ENCODE measurements at regions not wholly inside any gene's neighbourhood (a gene's known extent, or its start where the extent isn't known, plus 50 kb on each side); places are given as distances from the start of the nearest gene placed in this dataset.
A peak's percentile ranks its signal among the peaks of the same experiment; 100 is the strongest.

DNA sequence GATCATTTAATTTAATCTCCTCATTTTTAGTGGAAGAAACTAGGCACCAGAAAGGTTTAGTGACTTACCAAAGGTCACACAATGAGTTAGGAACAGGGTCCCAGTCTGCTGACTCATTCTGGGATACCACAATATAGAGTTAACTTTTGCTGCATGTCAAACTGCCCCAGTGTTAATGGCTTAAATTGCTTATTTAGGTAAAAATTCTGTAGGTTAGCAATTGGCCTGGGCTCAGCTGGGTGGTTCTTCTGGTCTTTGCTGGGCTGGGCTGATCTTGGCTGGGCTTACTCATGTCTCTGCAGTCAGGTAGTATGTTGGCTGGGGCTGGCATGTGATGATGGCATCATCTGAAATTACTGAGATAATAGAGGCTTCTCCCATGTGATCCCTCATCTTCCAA, 111.6 kb downstream of the EMX2 start (continued):
- TF ChIP-seq SKIL (IDR thresholded peaks at IDR 0.05; ENCODE audit: low read depth, poor library complexity, severe bottlenecking) = peak; percentile 43
- no peak for TF ChIP-seq LARP7 (IDR thresholded peaks at IDR 0.05)
- TF ChIP-seq SMARCA5 (IDR thresholded peaks at IDR 0.05) = no peak
- no peak for TF ChIP-seq ZNF24 (IDR thresholded peaks at IDR 0.05)

- peak overlapping the region; percentile 36; the same call in 1 of the 2 replicates for H3K4me2 ChIP-seq (ENCODE audit: control insufficient read depth, insufficient read depth)
- H3K27me3 ChIP-seq (replicated peaks in 1 of 2; ENCODE audit: control insufficient read depth in 2 of 2, insufficient read depth in 2 of 2, low read length in 1 of 2) = no peaks in the 10 kb centered on the region
- RAD21 ChIA-PET (ENCODE audit: unreplicated experiment) = interaction anchor here (0.7 to 7.4 kb wide), 5 partner anchors 17 to 371 kb away, joined by 3 to 55 read pairs (median 8); partner anchors contain the start of gene EMX2
- FAIRE-seq = peak; percentile 97
- peak; percentile 95 for DNase-seq (ENCODE audit: low read depth, low spot score)
- CTCF ChIA-PET = interaction anchor here (0.9 to 3.7 kb wide), 7 partner anchors 15 to 214 kb away, joined by 3 to 14 read pairs (median 3); no protein-coding TSS in a partner anchor
- no TSS peak for BruUV-seq (replicated peaks)
- 22% methylated on average over 7 of the region's 7 CpGs for whole genome bisulfite sequencing (ENCODE audit: insufficient coverage, insufficient replicate concordance, low lambda C conversion rate, missing lambda C conversion rate)
- peaks cover 23% of the 10 kb centered on the region; the same call in 2 of the 3 replicates for H3K9me3 ChIP-seq (replicated peaks; ENCODE audit: control insufficient read depth, insufficient read depth, low read length)
- H3K79me2 ChIP-seq (ENCODE audit: control insufficient read depth, insufficient read depth, low read length) = no peaks in the 10 kb centered on the region
- no peaks in the 10 kb centered on the region for H4K20me1 ChIP-seq (ENCODE audit: control insufficient read depth, insufficient read depth)
- peak overlapping the region; percentile 70 for H3K27ac ChIP-seq (ENCODE audit: control insufficient read depth, insufficient read depth)
- no peaks in the 10 kb centered on the region for H3K36me3 ChIP-seq (ENCODE audit: control insufficient read depth in 2 of 2, insufficient read depth in 2 of 2, low read length in 1 of 2)
- in situ Hi-C loops (cut with MboI) (no loop called here), intact Hi-C loops (cut with micrococcal nuclease; ENCODE audit: unreplicated experiment) (loop anchor here (10.0 kb wide), 2 partner anchors 112 to 282 kb away; partner anchors contain the start of genes EMX2 and PDZD8)
- H3K9ac ChIP-seq (ENCODE audit: control insufficient read depth, insufficient read depth, low read length) = peak overlapping the region; percentile 2; the same call in 1 of the 2 replicates
- SMC1A ChIA-PET (ENCODE audit: uncharacterized antibody, unreplicated experiment) = interaction anchor here (0.6 to 17.2 kb wide), 14 partner anchors 11 to 584 kb away, joined by 3 to 300 read pairs (median 4); no protein-coding TSS in a partner anchor
- no peak overlapping the region for H2AFZ ChIP-seq (ENCODE audit: control insufficient read depth, low read depth, low read length)
- POLR2A ChIA-PET = interaction anchor here (1.2 to 1.8 kb wide), 3 partner anchors 33 to 39 kb away, joined by 4 to 5 read pairs (median 5); no protein-coding TSS in a partner anchor
- ATAC-seq = peak; percentile 86
- peaks cover 39% of the 10 kb centered on the region for H3K4me1 ChIP-seq (ENCODE audit: control insufficient read depth, insufficient read depth, low read length)
- H3K4me3 ChIP-seq = no peak overlapping the region
- TF ChIP-seq BHLHE40 (IDR thresholded peaks at IDR 0.05; ENCODE audit: borderline replicate concordance in 1 of 2, low read depth in 2 of 2, low read length in 1 of 2) = peak; percentile 87 to 89
- peak; percentile 83; the same call in 1 of the 2 replicates for TF ChIP-seq GATAD2B (conservative IDR thresholded peaks at IDR 0.05; ENCODE audit: low read depth)
- TF ChIP-seq MTA2 (IDR thresholded peaks at IDR 0.05; ENCODE audit: low read depth) = peak; percentile 100
- TF ChIP-seq NR2F1 (conservative IDR thresholded peaks at IDR 0.05) = peak; percentile 100
- peak; percentile 29; the same call in 1 of the 2 replicates for TF ChIP-seq SMARCA5 (IDR thresholded peaks at IDR 0.05)
- no peak for TF ChIP-seq SREBF2 (IDR thresholded peaks at IDR 0.05; ENCODE audit: low read length)
- peak; percentile 85 for TF ChIP-seq NBN (IDR thresholded peaks at IDR 0.05)
- no peak; the same call in 1 of the 2 replicates for TF ChIP-seq ZBTB40 (IDR thresholded peaks at IDR 0.05; ENCODE audit: borderline replicate concordance)
- TF ChIP-seq FOXM1 (IDR thresholded peaks at IDR 0.05; ENCODE audit: low read depth, low read length) = peak; percentile 87
- TF ChIP-seq NFYB (IDR thresholded peaks at IDR 0.05; ENCODE audit: insufficient read depth, low read depth, low read length) = no peak
- TF ChIP-seq KDM1A (IDR thresholded peaks at IDR 0.05; ENCODE audit: borderline replicate concordance) = no peak
- TF ChIP-seq MYB (IDR thresholded peaks at IDR 0.05; ENCODE audit: borderline replicate concordance, low read depth, low read length) = peak; percentile 81; the same call in 1 of the 2 replicates
Observed at GRCh38 chr10:117656385-117657367, 114.1 kb downstream of the EMX2 start.

Data from GM12878 (cell line).